SK-N-SH (cell line): ENCODE measurements at regions not wholly inside any gene's neighbourhood (a gene's known extent, or its start where the extent isn't known, plus 50 kb on each side); places are given as distances from the start of the nearest gene placed in this dataset.

Source experiments
- CTCF ChIA-PET: fragments of 300-600, 350-600 bp; formaldehyde crosslinking; extraction: SDS; loops from one replicate; lab custom pipeline; 2021; lab: Yijun Ruan, JAX
- POLR2A ChIA-PET: fragments of 350-600 bp; sonication (Branson Sonifier 250); formaldehyde crosslinking; extraction: SDS; loops from one replicate; lab custom pipeline; 2020; ENCODE audit warnings: antibody characterized with exemption, inconsistent platforms; lab: Yijun Ruan, JAX
- DNase-seq: peaks from one replicate; pipeline ENCODE4 v3.0.0; 2012
- H2AFZ ChIP-seq: fragments of 200-600 bp; sonication (generic); 2 replicates; pipeline ENCODE4 v1.8.1; 2016; ENCODE audit warnings: antibody characterized with exemption, mild to moderate bottlenecking, low read depth
- H3F3A ChIP-seq: fragments of 200-600 bp; sonication (generic); replicated peaks from 2 replicates; pipeline ENCODE3; 2016; ENCODE audit warnings: antibody characterized with exemption, mild to moderate bottlenecking; ENCODE audit not compliant: insufficient read depth
- H3K27ac ChIP-seq, 2 experiments: fragments of 200-500 bp in 1 of 2; fragments of 200-600 bp in 1 of 2; sonication (Bioruptor generic) in 1 of 2; sonication (generic), shearing (Covaris generic) in 1 of 2; 2 replicates each; pipeline versions ENCODE4 v1.5.1 to v1.6.1; 2014 to 2016; ENCODE audit warnings: low read depth in 2 of 2, inconsistent platforms in 1 of 2, low read length in 1 of 2, mild to moderate bottlenecking in 1 of 2, mixed read lengths in 1 of 2
- H3K27me3 ChIP-seq: fragments of 200-600 bp; sonication (generic), shearing (Covaris generic); 2 replicates; pipeline ENCODE4 v1.6.1; 2016; ENCODE audit warnings: mixed run types; ENCODE audit not compliant: insufficient read depth
- H3K36me3 ChIP-seq, 2 experiments: fragments of 200-500 bp in 1 of 2; fragments of 200-600 bp in 1 of 2; sonication (Bioruptor generic) in 1 of 2; sonication (generic) in 1 of 2; replicated peaks in 1 of 2; 2 replicates each; pipeline versions ENCODE3 to v1.5.1; 2014 to 2016; ENCODE audit warnings: low read length in 1 of 2, mild to moderate bottlenecking in 1 of 2; ENCODE audit not compliant: insufficient read depth in 2 of 2, control insufficient read depth in 1 of 2
- H3K4me1 ChIP-seq, 2 experiments: fragments of 200-500 bp in 1 of 2; fragments of 200-600 bp in 1 of 2; sonication (Bioruptor generic) in 1 of 2; sonication (generic), shearing (Covaris generic) in 1 of 2; 2 replicates each; pipeline versions ENCODE4 v1.5.1 to v1.6.1; 2014 to 2016; ENCODE audit warnings: low read depth in 1 of 2, low read length in 1 of 2, mixed run types in 1 of 2; ENCODE audit not compliant: insufficient read depth in 2 of 2, control insufficient read depth in 1 of 2
- H3K4me2 ChIP-seq: fragments of 200-600 bp; sonication (generic), shearing (Covaris generic); 2 replicates; pipeline ENCODE4 v1.6.1; 2017; ENCODE audit warnings: mixed run types
- H3K4me3 ChIP-seq, 2 experiments: fragments of 200-500 bp in 1 of 2; fragments of 200-600 bp in 1 of 2; sonication (Bioruptor generic) in 1 of 2; sonication (generic), shearing (Covaris generic) in 1 of 2; 2 replicates each; pipeline versions ENCODE4 v1.5.1 to v1.8.1; 2014 to 2016; ENCODE audit warnings: low read depth in 2 of 2, inconsistent platforms in 1 of 2, low read length in 1 of 2, mild to moderate bottlenecking in 1 of 2, mixed read lengths in 1 of 2, moderate library complexity in 1 of 2
- H3K79me2 ChIP-seq: fragments of 200-600 bp; sonication (generic); 2 replicates; pipeline ENCODE4 v1.8.1; 2017; ENCODE audit warnings: mild to moderate bottlenecking; ENCODE audit not compliant: insufficient read depth
- H3K9ac ChIP-seq: fragments of 200-600 bp; sonication (generic); 2 replicates; pipeline ENCODE4 v1.6.1; 2017; ENCODE audit warnings: mixed run types
- H3K9me2 ChIP-seq: fragments of 200-600 bp; sonication (generic); 2 replicates; pipeline ENCODE4 v1.6.1; 2017; ENCODE audit warnings: mixed run types
- H3K9me3 ChIP-seq: fragments of 200-600 bp; sonication (generic); 2 replicates; pipeline ENCODE4 v1.6.1; 2017; ENCODE audit warnings: mixed run types, mild to moderate bottlenecking, moderate library complexity
- H4K20me1 ChIP-seq: fragments of 200-600 bp; sonication (generic); 2 replicates; pipeline ENCODE4 v1.6.1; 2017; ENCODE audit warnings: mild to moderate bottlenecking, mixed run types; ENCODE audit not compliant: insufficient read depth
- GABPA ChIP-seq: IDR thresholded peaks from 2 replicates; pipeline ENCODE4 v1.4.0; 2012; ENCODE audit warnings: low read depth, mild to moderate bottlenecking
- GATA2 ChIP-seq: sonication (generic); formaldehyde crosslinking; IDR thresholded peaks from 2 replicates; pipeline ENCODE4 v1.5.0; 2020; ENCODE audit warnings: mild to moderate bottlenecking, missing genetic modification reagents
- MXI1 ChIP-seq: IDR thresholded peaks from 2 replicates; pipeline ENCODE4 v1.6.1; 2012; ENCODE audit warnings: mild to moderate bottlenecking, low read depth, low read length, improper control_type of control experiment
- NRF1 ChIP-seq: IDR thresholded peaks from 2 replicates; pipeline ENCODE4 v1.6.1; 2012; ENCODE audit warnings: low read depth, mild to moderate bottlenecking, low read length
- POLR2AphosphoS5 ChIP-seq: IDR thresholded peaks from 2 replicates; pipeline ENCODE4 v1.6.1; 2012; ENCODE audit warnings: low read depth, low read length
- RAD21 ChIP-seq: IDR thresholded peaks from 2 replicates; pipeline ENCODE4 v1.6.1; 2012; ENCODE audit warnings: mild to moderate bottlenecking, low read length
- RCOR1 ChIP-seq: fragments of 150-350 bp; IDR thresholded peaks from 2 replicates; pipeline ENCODE4 v1.6.1; 2017; ENCODE audit warnings: antibody characterized with exemption, low read length
- RXRA ChIP-seq: IDR thresholded peaks from 2 replicates; pipeline ENCODE4 v1.4.0; 2012; ENCODE audit warnings: low read depth, mild to moderate bottlenecking, borderline replicate concordance
- SMC3 ChIP-seq: IDR thresholded peaks from 2 replicates; pipeline ENCODE4 v1.6.1; 2012; ENCODE audit warnings: low read depth, low read length, improper control_type of control experiment
- TAF1 ChIP-seq: IDR thresholded peaks from 2 replicates; pipeline ENCODE4 v1.6.1; 2012; ENCODE audit warnings: low read depth, mild to moderate bottlenecking, low read length, moderate library complexity, borderline replicate concordance
- YY1 ChIP-seq: IDR thresholded peaks from 2 replicates; pipeline ENCODE4 v1.4.0; 2012; ENCODE audit warnings: low read depth, mild to moderate bottlenecking
- WGBS: methylation state at CpG from one replicate; pipeline ENCODE4 v1.1.6; 2017; ENCODE audit warnings: low lambda C conversion rate; 5-methylcytosine and 5-hydroxymethylcytosine counted together
- TF ChIP-seq, protein P1 (sequence below): fragments of 150-350 bp; IDR thresholded peaks from 2 replicates; pipeline ENCODE4 v1.6.1; 2017; ENCODE audit warnings: antibody characterized with exemption, low read length, low read depth, borderline replicate concordance
- TF ChIP-seq, protein P2 (sequence below): IDR thresholded peaks from 2 replicates; pipeline ENCODE4 v1.4.0; 2012; ENCODE audit warnings: low read depth, borderline replicate concordance

DNA sequence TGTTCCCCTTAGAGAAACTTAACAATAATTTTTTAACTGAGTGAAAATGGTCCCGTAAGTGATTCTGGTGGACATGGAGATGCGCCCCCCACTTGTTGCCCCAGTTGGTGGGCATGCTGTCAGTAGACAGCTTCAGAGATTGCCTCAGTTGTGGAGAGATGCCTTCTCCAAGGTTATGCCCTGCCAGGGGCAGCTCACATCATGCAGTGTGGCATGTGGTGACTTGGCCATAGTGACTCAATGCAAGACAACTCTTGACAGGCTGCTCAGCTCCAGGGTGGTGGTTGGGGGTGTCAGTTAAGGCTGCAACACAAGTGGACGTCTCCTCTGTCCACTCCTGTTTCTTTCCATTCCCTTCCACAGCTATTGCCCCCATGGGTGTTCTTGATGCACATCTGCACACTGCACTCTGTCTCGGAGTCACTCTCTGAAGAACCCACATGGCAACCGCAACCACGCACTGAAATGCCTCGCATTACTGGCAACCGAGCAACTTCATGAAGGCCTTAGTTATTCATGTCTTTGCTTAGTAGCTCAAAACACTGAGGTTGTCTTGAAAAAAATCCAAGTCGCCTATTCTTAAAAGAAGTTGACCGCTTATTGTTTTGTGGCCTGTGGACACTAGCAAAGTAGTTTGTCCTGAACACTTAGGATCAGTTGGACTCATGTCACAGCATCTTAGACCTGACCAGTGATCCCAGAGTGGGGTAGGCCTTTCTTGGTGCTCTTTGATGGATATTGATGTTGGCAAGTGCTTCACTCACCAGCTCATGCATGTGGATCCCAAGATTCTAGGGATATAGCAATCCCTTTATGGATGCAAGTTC, 54.8 kb upstream of the USP1 start (continued):
- TF ChIP-seq POLR2AphosphoS5 (no peak), TAF1 (no peak), GATA2 (CRISPR knock-in tag) (no peak)

DNA sequence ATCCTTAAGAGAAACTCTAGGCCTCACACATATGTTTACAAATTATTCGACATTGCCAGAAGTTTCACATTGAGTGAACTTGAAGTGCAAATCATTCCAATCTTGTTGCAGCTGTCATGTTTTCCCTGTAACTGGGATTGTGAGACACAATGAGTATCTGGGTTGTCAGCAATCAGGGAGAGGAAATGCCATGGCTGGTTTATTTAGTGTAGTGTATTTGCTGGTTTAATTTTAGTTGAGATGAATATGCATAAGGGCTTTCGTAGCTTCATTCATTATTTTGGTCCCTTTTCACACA, 54.2 kb upstream of the USP1 start:
- Histone ChIP-seq H3K27me3 (no peaks in the 10 kb centered on the region), H3K9ac (no peak overlapping the region), H3K4me3 (no peak overlapping the region), H3K4me2 (no peak overlapping the region), H3K27ac (no peak overlapping the region), H3F3A (no peaks in the 10 kb centered on the region), H3K36me3 (no peaks in the 10 kb centered on the region), H4K20me1 (no peaks in the 10 kb centered on the region), H3K9me3 (no peaks in the 10 kb centered on the region), H2AFZ (no peak overlapping the region), H3K9me2 (no peaks in the 10 kb centered on the region), H3K4me1 (peaks cover 9 to 15% of the 10 kb centered on the region in 2 experiments; a peak in 3 of 4 replicates), H3K79me2 (no peaks in the 10 kb centered on the region)
- TF ChIP-seq RXRA (no peak), GABPA (no peak), YY1 (no peak), SMC3 (no peak), RCOR1 (no peak), NRF1 (no peak), GATA2 (CRISPR knock-in tag) (no peak), RAD21 (no peak), MXI1 (no peak)
- TF ChIP-seq, protein P1, sequence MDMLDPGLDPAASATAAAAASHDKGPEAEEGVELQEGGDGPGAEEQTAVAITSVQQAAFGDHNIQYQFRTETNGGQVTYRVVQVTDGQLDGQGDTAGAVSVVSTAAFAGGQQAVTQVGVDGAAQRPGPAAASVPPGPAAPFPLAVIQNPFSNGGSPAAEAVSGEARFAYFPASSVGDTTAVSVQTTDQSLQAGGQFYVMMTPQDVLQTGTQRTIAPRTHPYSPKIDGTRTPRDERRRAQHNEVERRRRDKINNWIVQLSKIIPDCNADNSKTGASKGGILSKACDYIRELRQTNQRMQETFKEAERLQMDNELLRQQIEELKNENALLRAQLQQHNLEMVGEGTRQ, result no peak
- TF ChIP-seq, protein P2, sequence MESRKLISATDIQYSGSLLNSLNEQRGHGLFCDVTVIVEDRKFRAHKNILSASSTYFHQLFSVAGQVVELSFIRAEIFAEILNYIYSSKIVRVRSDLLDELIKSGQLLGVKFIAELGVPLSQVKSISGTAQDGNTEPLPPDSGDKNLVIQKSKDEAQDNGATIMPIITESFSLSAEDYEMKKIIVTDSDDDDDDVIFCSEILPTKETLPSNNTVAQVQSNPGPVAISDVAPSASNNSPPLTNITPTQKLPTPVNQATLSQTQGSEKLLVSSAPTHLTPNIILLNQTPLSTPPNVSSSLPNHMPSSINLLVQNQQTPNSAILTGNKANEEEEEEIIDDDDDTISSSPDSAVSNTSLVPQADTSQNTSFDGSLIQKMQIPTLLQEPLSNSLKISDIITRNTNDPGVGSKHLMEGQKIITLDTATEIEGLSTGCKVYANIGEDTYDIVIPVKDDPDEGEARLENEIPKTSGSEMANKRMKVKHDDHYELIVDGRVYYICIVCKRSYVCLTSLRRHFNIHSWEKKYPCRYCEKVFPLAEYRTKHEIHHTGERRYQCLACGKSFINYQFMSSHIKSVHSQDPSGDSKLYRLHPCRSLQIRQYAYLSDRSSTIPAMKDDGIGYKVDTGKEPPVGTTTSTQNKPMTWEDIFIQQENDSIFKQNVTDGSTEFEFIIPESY, result no peak
- ChIA-PET POLR2A (interaction anchor here (0.6 kb wide), 1 partner anchor 198 kb away, joined by 3 read pairs; no protein-coding TSS in a partner anchor), CTCF (interaction anchor here (1.2 kb wide), 1 partner anchor 89 kb away, joined by 3 read pairs; no protein-coding TSS in a partner anchor)
- DNase-seq, result no peak
- WGBS, result 43% methylated on average over 2 of the region's 2 CpGs
